ENCODE measurements at regions not wholly inside any gene's neighbourhood (a gene's known extent, or its start where the extent isn't known, plus 50 kb on each side); places are given as distances from the start of the nearest gene placed in this dataset.

DNA sequence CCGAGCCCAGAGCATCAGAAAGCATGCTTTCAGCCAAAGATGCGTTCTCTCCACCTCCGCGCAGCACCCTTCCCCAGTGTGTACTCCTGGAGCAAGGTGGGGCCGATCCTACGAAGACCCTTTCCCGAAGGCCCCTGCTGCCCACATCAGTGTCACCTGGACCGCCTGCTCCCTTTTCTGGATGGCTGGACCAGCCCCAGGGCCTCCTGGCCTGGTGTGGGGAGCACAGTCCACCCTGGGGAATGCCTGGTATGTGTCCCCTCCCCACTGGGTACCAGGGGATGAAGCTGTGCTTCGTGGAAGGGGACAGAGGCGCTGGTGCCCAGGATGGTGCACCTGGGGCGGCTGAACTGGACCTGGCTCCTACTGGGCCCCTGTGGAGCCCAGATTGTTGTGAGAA is 173.8 kb downstream of the SEC14L1 start:
- TF ChIP-seq CTCF (conservative IDR thresholded peaks at IDR 0.05; ENCODE audit: low read depth, low read length) = no peak
- TF ChIP-seq EZH2phosphoT487 (IDR thresholded peaks at IDR 0.05; ENCODE audit: borderline replicate concordance, low read length) = no peak

Data from PC-3 (cell line).